H1 (cell line): ENCODE measurements at regions not wholly inside any gene's neighbourhood (a gene's known extent, or its start where the extent isn't known, plus 50 kb on each side); places are given as distances from the start of the nearest gene placed in this dataset.

Experiments
- CTCF ChIA-PET: fragments of 300-600 bp; sonication (Branson Sonifier 250); formaldehyde crosslinking; loops from one replicate; lab custom pipeline; 2021; ENCODE audit not compliant: partially characterized antibody; lab: Charles Lee
- POLR2A ChIA-PET: fragments of 300-600 bp; sonication (Branson Sonifier 250); formaldehyde crosslinking; loops from one replicate; lab custom pipeline; 2021; ENCODE audit warnings: inconsistent platforms; ENCODE audit not compliant: partially characterized antibody; lab: Charles Lee
- DNase-seq, 2 experiments: peaks; one replicate each; pipeline versions ENCODE4 v3.0.0 to v3.0.0-alpha.2; 2010 to 2022; ENCODE audit warnings: low spot score in 2 of 2, low read depth in 1 of 2, mixed read lengths in 1 of 2
- FAIRE-seq: peaks from 2 replicates; lab custom pipeline; 2011; peaks lifted over from hg19 to GRCh38; lab: Jason Lieb, UNC
- H2AFZ ChIP-seq: 2 replicates; pipeline ENCODE4 v1.8.1; 2012; ENCODE audit warnings: low read length, inconsistent platforms
- H2AK5ac ChIP-seq: 2 replicates; pipeline ENCODE4 v1.6.1; 2013; ENCODE audit warnings: low read depth, low read length
- H2BK120ac ChIP-seq: replicated peaks from 2 replicates; pipeline ENCODE3; 2013; ENCODE audit warnings: low read depth, low read length, inconsistent platforms
- H2BK12ac ChIP-seq: 2 replicates; pipeline ENCODE4 v1.6.1; 2013; ENCODE audit warnings: low read depth, low read length
- H2BK15ac ChIP-seq: 2 replicates; pipeline ENCODE4 v1.6.1; 2013; ENCODE audit warnings: low read length
- H2BK20ac ChIP-seq: 2 replicates; pipeline ENCODE4 v1.6.1; 2013; ENCODE audit warnings: low read length
- H2BK5ac ChIP-seq: 2 replicates; pipeline ENCODE4 v1.6.1; 2013; ENCODE audit warnings: low read depth, low read length
- H3K14ac ChIP-seq: 2 replicates; pipeline ENCODE4 v1.6.1; 2013; ENCODE audit warnings: inconsistent platforms; ENCODE audit not compliant: insufficient read length
- H3K18ac ChIP-seq: 2 replicates; pipeline ENCODE4 v1.6.1; 2013; ENCODE audit warnings: low read length; ENCODE audit errors: extremely low read depth
- H3K23ac ChIP-seq: 2 replicates; pipeline ENCODE4 v1.6.1; 2013; ENCODE audit warnings: inconsistent platforms; ENCODE audit not compliant: insufficient read length
- H3K23me2 ChIP-seq: 2 replicates; pipeline ENCODE4 v1.6.1; 2013; ENCODE audit warnings: low read depth, low read length
- H3K27ac ChIP-seq: 2 replicates; pipeline ENCODE4 v1.6.1; 2011; ENCODE audit warnings: low read depth, low read length, inconsistent platforms
- H3K27me3 ChIP-seq, 4 experiments: replicated peaks in 1 of 4; 1 replicate in 1 of 4; 2 replicates in 3 of 4; pipeline versions ENCODE4 v1.6.1 to v1.8.1; 2011 to 2013; ENCODE audit warnings: low read length in 3 of 4, mild to moderate bottlenecking in 3 of 4, inconsistent platforms in 2 of 4, mixed read lengths in 2 of 4, moderate library complexity in 1 of 4; ENCODE audit not compliant: control insufficient read depth in 3 of 4, insufficient read depth in 3 of 4; ENCODE audit errors: extremely low read depth in 1 of 4
- H3K36me3 ChIP-seq, 4 experiments: 2 replicates each; pipeline versions ENCODE4 v1.6.1 to v1.8.1; 2011 to 2013; ENCODE audit warnings: mild to moderate bottlenecking in 4 of 4, low read length in 3 of 4, moderate library complexity in 2 of 4, control low read depth in 1 of 4, inconsistent platforms in 1 of 4; ENCODE audit not compliant: insufficient read depth in 4 of 4, control insufficient read depth in 2 of 4
- H3K4ac ChIP-seq: replicated peaks from 2 replicates; pipeline ENCODE3; 2013; ENCODE audit warnings: low read length, low read depth, mixed read lengths, inconsistent platforms; ENCODE audit not compliant: insufficient read length
- H3K4me1 ChIP-seq, 4 experiments: replicated peaks in 1 of 4; 1 replicate in 1 of 4; 2 replicates in 3 of 4; pipeline versions ENCODE4 v1.6.1 to v1.8.1; 2011 to 2013; ENCODE audit warnings: low read length in 3 of 4, inconsistent platforms in 2 of 4, mixed read lengths in 1 of 4; ENCODE audit not compliant: insufficient read depth in 4 of 4, control insufficient read depth in 3 of 4
- H3K4me2 ChIP-seq, 2 experiments: 2 replicates each; pipeline versions ENCODE4 v1.6.1 to v1.8.1; 2011 to 2013; ENCODE audit warnings: low read depth in 2 of 2, low read length in 2 of 2, control low read depth in 1 of 2, inconsistent platforms in 1 of 2, mild to moderate bottlenecking in 1 of 2; ENCODE audit not compliant: insufficient read depth in 1 of 2
- H3K4me3 ChIP-seq, 4 experiments: fragments of 200-600, 300-600 bp in 1 of 4; sonication (generic), shearing (Covaris generic), sonication (Bioruptor Twin) in 1 of 4; 2 replicates each; pipeline versions ENCODE4 v1.5.1 to v1.8.1; 2011 to 2016; ENCODE audit warnings: low read length in 4 of 4, low read depth in 3 of 4, control low read depth in 2 of 4, inconsistent platforms in 2 of 4, mild to moderate bottlenecking in 2 of 4, mixed read lengths in 1 of 4, moderate library complexity in 1 of 4; ENCODE audit not compliant: insufficient read depth in 2 of 4; ENCODE audit errors: extremely low read depth in 1 of 4
- H3K56ac ChIP-seq: replicated peaks from 2 replicates; pipeline ENCODE3; 2013; ENCODE audit warnings: low read depth, mild to moderate bottlenecking, mixed read lengths, low read length, inconsistent platforms; ENCODE audit not compliant: insufficient read length
- H3K79me1 ChIP-seq: 2 replicates; pipeline ENCODE4 v1.6.1; 2013; ENCODE audit warnings: low read depth, low read length, control low read depth
- H3K79me2 ChIP-seq, 2 experiments: 2 replicates each; pipeline versions ENCODE4 v1.6.1 to v1.8.1; 2012 to 2013; ENCODE audit warnings: low read length in 2 of 2, mild to moderate bottlenecking in 2 of 2, inconsistent platforms in 1 of 2; ENCODE audit not compliant: insufficient read depth in 2 of 2, control insufficient read depth in 1 of 2
- H3K9ac ChIP-seq, 4 experiments: replicated peaks in 1 of 4; 1 replicate in 1 of 4; 2 replicates in 3 of 4; pipeline versions ENCODE4 v1.6.1 to v1.8.1; 2011 to 2013; ENCODE audit warnings: low read depth in 3 of 4, low read length in 3 of 4, control low read depth in 2 of 4, mild to moderate bottlenecking in 2 of 4, moderate library complexity in 2 of 4, inconsistent platforms in 1 of 4; ENCODE audit errors: extremely low read depth in 1 of 4
- H3K9me3 ChIP-seq, 2 experiments: 2 replicates each; pipeline versions ENCODE4 v1.6.1 to v1.8.1; 2012 to 2013; ENCODE audit warnings: mild to moderate bottlenecking in 2 of 2, moderate library complexity in 2 of 2, control low read depth in 1 of 2, inconsistent platforms in 1 of 2, low read depth in 1 of 2, low read length in 1 of 2, mixed read lengths in 1 of 2; ENCODE audit not compliant: insufficient read depth in 2 of 2
- H4K20me1 ChIP-seq, 2 experiments: replicated peaks in 1 of 2; 2 replicates each; pipeline versions ENCODE3 to v1.8.1; 2011 to 2013; ENCODE audit warnings: inconsistent platforms in 2 of 2, low read length in 2 of 2, mild to moderate bottlenecking in 1 of 2; ENCODE audit not compliant: insufficient read depth in 2 of 2, control insufficient read depth in 1 of 2
- H4K5ac ChIP-seq: 2 replicates; pipeline ENCODE4 v1.6.1; 2013; ENCODE audit warnings: low read length, low read depth, mixed read lengths, inconsistent platforms; ENCODE audit not compliant: insufficient read length
- H4K8ac ChIP-seq: 2 replicates; pipeline ENCODE4 v1.8.0; 2013; ENCODE audit warnings: mild to moderate bottlenecking, moderate library complexity, low read length, inconsistent platforms; ENCODE audit not compliant: insufficient read depth; ENCODE audit errors: extremely low read depth
- H4K91ac ChIP-seq: replicated peaks from 2 replicates; pipeline ENCODE3; 2013; ENCODE audit warnings: low read length, mixed read lengths, inconsistent platforms; ENCODE audit not compliant: insufficient read length
- ATF2 ChIP-seq: IDR thresholded peaks from 2 replicates; pipeline ENCODE4 v1.6.1; 2012; ENCODE audit warnings: low read length, inconsistent platforms
- CREB1 ChIP-seq: IDR thresholded peaks from 2 replicates; pipeline ENCODE4 v1.6.1; 2012; ENCODE audit warnings: inconsistent platforms
- CTBP2 ChIP-seq: IDR thresholded peaks from 2 replicates; pipeline ENCODE4 v1.7.0; 2011; ENCODE audit warnings: borderline replicate concordance, mild to moderate bottlenecking, moderate library complexity, mixed read lengths, low read length; ENCODE audit not compliant: insufficient read depth, insufficient read length
- HDAC6 ChIP-seq: IDR thresholded peaks from one replicate; pipeline ENCODE4 v1.7.1; 2012; ENCODE audit warnings: low read depth, mild to moderate bottlenecking, inconsistent platforms, low read length, moderate library complexity
- PHF8 ChIP-seq: fragments of 200-600 bp; sonication (generic); conservative IDR thresholded peaks from 2 replicates; pipeline ENCODE4 v1.7.1; 2012; ENCODE audit warnings: low read depth, mild to moderate bottlenecking, inconsistent platforms, low read length, moderate library complexity
- RFX5 ChIP-seq: IDR thresholded peaks from 2 replicates; pipeline ENCODE4 v1.6.1; 2011; ENCODE audit warnings: low read depth, low read length, improper control_type of control experiment, borderline replicate concordance
- TAF1 ChIP-seq: IDR thresholded peaks from 2 replicates; pipeline ENCODE4 v1.6.1; 2011; ENCODE audit warnings: mild to moderate bottlenecking, low read depth, low read length
- WGBS, 2 experiments: shearing (Covaris generic) in 1 of 2; methylation state at CpG; one replicate each; pipeline versions ENCODE4 v1.1.6 to v1.1.7; 2013 to 2015; ENCODE audit warnings: low lambda C conversion rate in 2 of 2, mixed read lengths in 2 of 2, inconsistent platforms in 1 of 2, low coverage in 1 of 2, missing lambda C conversion rate in 1 of 2; ENCODE audit not compliant: insufficient replicate concordance in 2 of 2, insufficient coverage in 1 of 2, insufficient read length in 1 of 2; ENCODE audit errors: extremely low coverage in 1 of 2, missing lambda C conversion rate in 1 of 2; 5-methylcytosine and 5-hydroxymethylcytosine counted together

- Histone ChIP-seq H3K9me3 (no peaks in the 10 kb centered on the region), H3K79me1 (no peaks in the 10 kb centered on the region), H2BK12ac (no peak overlapping the region), H3K4ac (no peak overlapping the region), H3K4me1 (no peaks in the 10 kb centered on the region), H3K14ac (no peak overlapping the region), H4K91ac (no peak overlapping the region), H3K27ac (no peak overlapping the region)
- DNase-seq = no peak
- no peak for FAIRE-seq
- no peak for TF ChIP-seq CREB1
- no peak for TF ChIP-seq PHF8
- no peak for TF ChIP-seq TAF1
- TF ChIP-seq ATF2 = no peak
- no peak for TF ChIP-seq CTBP2
- no peak for TF ChIP-seq HDAC6
- TF ChIP-seq RFX5 = no peak
- TF ChIP-seq, all 59 proteins: peak for 0
- H4K20me1 ChIP-seq = no peaks in the 10 kb centered on the region
- no peaks in the 10 kb centered on the region for H3K79me2 ChIP-seq
- no peaks in the 10 kb centered on the region for H3K36me3 ChIP-seq
- POLR2A ChIA-PET = interaction anchor here (0.6 kb wide), 1 partner anchor 9 kb away, joined by 4 read pairs; no protein-coding TSS in a partner anchor
- no peaks in the 10 kb centered on the region for H3K27me3 ChIP-seq
- H3K9ac ChIP-seq = no peak overlapping the region
- no peak overlapping the region for H3K4me2 ChIP-seq
- no peak overlapping the region for H3K4me3 ChIP-seq
- H2BK120ac ChIP-seq = no peak overlapping the region
- no peak overlapping the region for H2AFZ ChIP-seq
- WGBS, 2 experiments = 82% methylated on average over 2 of the region's 2 CpGs; no CpG with 5 or more reads in 1 of the 2 experiments
- no peaks in the 10 kb centered on the region for H3K23me2 ChIP-seq
- no peak overlapping the region for H2BK5ac ChIP-seq
- H4K5ac ChIP-seq = no peak overlapping the region
- H2AK5ac ChIP-seq = no peak overlapping the region
- no peak overlapping the region for H3K56ac ChIP-seq
- no peak overlapping the region for H4K8ac ChIP-seq
- no peak overlapping the region for H2BK15ac ChIP-seq
- CTCF ChIA-PET = no interaction called here
- H2BK20ac ChIP-seq = no peak overlapping the region
- H3K23ac ChIP-seq = no peak overlapping the region
- no peak overlapping the region for H3K18ac ChIP-seq
Measured at GRCh38 chr21:35646606-35647005, 413.7 kb downstream of the SETD4 start.
